IMR-90 (cell line): ENCODE measurements at regions not wholly inside any gene's neighbourhood (a gene's known extent, or its start where the extent isn't known, plus 50 kb on each side); places are given as distances from the start of the nearest gene placed in this dataset.

Experiments used
- ATAC-seq: fragments of 200-7000 bp; cut with Tn5 transposase; 2 replicates; pipeline ENCODE4 v1.9.1; 2020; ENCODE audit warnings: low read depth, mild to moderate bottlenecking, moderate library complexity
- BruUV-seq: library from RNA; stranded (reverse); fragments of 400-500 nt; replicated peaks from 2 replicates; lab custom pipeline; 2021; lab: Mats Ljungman, UMichigan
- CTCF ChIA-PET: fragments of 300-600 bp; formaldehyde crosslinking; extraction: SDS; loops from one replicate; lab custom pipeline; 2021; ENCODE audit warnings: antibody characterized with exemption; lab: Yijun Ruan, JAX
- POLR2A ChIA-PET: fragments of 300-600 bp; sonication (Branson Sonifier 250); formaldehyde crosslinking; loops from one replicate; lab custom pipeline; 2022; ENCODE audit warnings: antibody characterized with exemption; ENCODE audit not compliant: unreplicated experiment; lab: Charles Lee
- DNase-seq: peaks from one replicate; pipeline ENCODE4 v3.0.0; 2013
- H2AFZ ChIP-seq: replicated peaks from 2 replicates; pipeline ENCODE3; 2013; ENCODE audit warnings: low read length, mild to moderate bottlenecking; ENCODE audit not compliant: poor library complexity
- H2AK5ac ChIP-seq: 2 replicates; pipeline ENCODE4 v1.6.1; 2013; ENCODE audit warnings: low read depth, low read length, inconsistent platforms
- H2AK9ac ChIP-seq: replicated peaks from 2 replicates; pipeline ENCODE3; 2013; ENCODE audit warnings: mild to moderate bottlenecking, low read depth, low read length, moderate library complexity; ENCODE audit not compliant: poor library complexity
- H2BK120ac ChIP-seq: 2 replicates; pipeline ENCODE4 v1.6.1; 2013; ENCODE audit warnings: low read depth, low read length, inconsistent platforms
- H2BK15ac ChIP-seq: 3 replicates; pipeline ENCODE4 v1.6.1; 2013; ENCODE audit warnings: low read depth, low read length, inconsistent platforms
- H2BK20ac ChIP-seq: 2 replicates; pipeline ENCODE4 v1.6.1; 2013; ENCODE audit warnings: low read depth, mild to moderate bottlenecking, inconsistent platforms, low read length, moderate library complexity
- H2BK5ac ChIP-seq: 2 replicates; pipeline ENCODE4 v1.6.1; 2013; ENCODE audit warnings: mild to moderate bottlenecking, low read depth, low read length, inconsistent platforms; ENCODE audit not compliant: poor library complexity, severe bottlenecking
- H3K14ac ChIP-seq: replicated peaks from 2 replicates; pipeline ENCODE4 v1.6.1; 2013; ENCODE audit warnings: low read depth, low read length, inconsistent platforms
- H3K18ac ChIP-seq: 2 replicates; pipeline ENCODE4 v1.6.1; 2013; ENCODE audit warnings: low read depth, low read length, control low read depth
- H3K23ac ChIP-seq: 2 replicates; pipeline ENCODE4 v1.6.1; 2013; ENCODE audit warnings: low read depth, low read length, inconsistent platforms
- H3K27ac ChIP-seq: 2 replicates; pipeline ENCODE4 v1.5.1; 2013; ENCODE audit warnings: mild to moderate bottlenecking, control low read depth, low read length; ENCODE audit not compliant: insufficient read depth
- H3K27me3 ChIP-seq: 2 replicates; pipeline ENCODE4 v1.6.1; 2013; ENCODE audit warnings: low read length; ENCODE audit not compliant: control insufficient read depth, insufficient read depth
- H3K36me3 ChIP-seq: 2 replicates; pipeline ENCODE4 v1.6.1; 2013; ENCODE audit warnings: low read length, mixed read lengths; ENCODE audit not compliant: control insufficient read depth, insufficient read depth
- H3K4ac ChIP-seq: 2 replicates; pipeline ENCODE4 v1.6.1; 2013; ENCODE audit warnings: low read depth, low read length, inconsistent platforms
- H3K4me1 ChIP-seq: 2 replicates; pipeline ENCODE4 v1.6.1; 2013; ENCODE audit warnings: low read length, mixed read lengths; ENCODE audit not compliant: control insufficient read depth, insufficient read depth
- H3K4me2 ChIP-seq: 2 replicates; pipeline ENCODE4 v1.6.1; 2013; ENCODE audit warnings: low read depth, mild to moderate bottlenecking, control low read depth, low read length, moderate library complexity
- H3K4me3 ChIP-seq: 2 replicates; pipeline ENCODE4 v1.5.1; 2013; ENCODE audit warnings: low read depth, mild to moderate bottlenecking, control low read depth, low read length, moderate library complexity; ENCODE audit not compliant: insufficient read depth
- H3K56ac ChIP-seq: 2 replicates; pipeline ENCODE4 v1.6.1; 2013; ENCODE audit warnings: low read length, inconsistent platforms; ENCODE audit not compliant: insufficient read depth; ENCODE audit errors: extremely low read depth
- H3K79me1 ChIP-seq, 2 experiments: 2 replicates each; pipeline ENCODE4 v1.6.1; 2013; ENCODE audit warnings: low read length in 2 of 2, inconsistent platforms in 1 of 2, low read depth in 1 of 2
- H3K9ac ChIP-seq: 2 replicates; pipeline ENCODE4 v1.6.1; 2013; ENCODE audit warnings: low read depth, low read length, control low read depth
- H3K9me1 ChIP-seq: 2 replicates; pipeline ENCODE4 v1.6.1; 2013; ENCODE audit warnings: low read length, inconsistent platforms; ENCODE audit not compliant: insufficient read depth
- H3K9me3 ChIP-seq: 2 replicates; pipeline ENCODE4 v1.6.1; 2013; ENCODE audit warnings: low read length; ENCODE audit not compliant: control insufficient read depth, insufficient read depth
- H4K20me1 ChIP-seq: 2 replicates; pipeline ENCODE4 v1.6.1; 2013; ENCODE audit warnings: low read length, inconsistent platforms; ENCODE audit not compliant: insufficient read depth
- H4K5ac ChIP-seq: 2 replicates; pipeline ENCODE4 v1.6.1; 2013; ENCODE audit warnings: mild to moderate bottlenecking, low read depth, low read length, control low read depth
- H4K8ac ChIP-seq, 2 experiments: 2 replicates each; pipeline ENCODE4 v1.6.1; 2013; ENCODE audit warnings: low read depth in 2 of 2, low read length in 2 of 2, control low read depth in 1 of 2, inconsistent platforms in 1 of 2
- H4K91ac ChIP-seq: 2 replicates; pipeline ENCODE4 v1.6.1; 2013; ENCODE audit warnings: low read depth, low read length, inconsistent platforms; ENCODE audit not compliant: insufficient read depth
- MAFK ChIP-seq: IDR thresholded peaks from 2 replicates; pipeline ENCODE4 v1.6.1; 2012; ENCODE audit warnings: low read depth, low read length, improper control_type of control experiment
- WGBS, 2 experiments: methylation state at CpG; one replicate each; pipeline versions ENCODE4 v1.1.5 to v1.1.7; 2013; ENCODE audit warnings: missing lambda C conversion rate in 2 of 2; ENCODE audit not compliant: insufficient read length in 1 of 2; ENCODE audit errors: extremely low coverage in 2 of 2; 5-methylcytosine and 5-hydroxymethylcytosine counted together
- dilution Hi-C: fragments of 300-500 bp; cut with HindIII; formaldehyde crosslinking; loops from one replicate; pipeline ENCODE4 v1.14.3; 2018; ENCODE audit warnings: low sequenced_read_pairs; ENCODE audit not compliant: unreplicated experiment
- in situ Hi-C: fragments of 300-500 bp; cut with MboI; formaldehyde crosslinking; loops from 3 replicates; pipeline ENCODE4 v1.14.3; 2019; ENCODE audit warnings: low sequenced_read_pairs, inconsistent platforms, mixed read lengths
- intact Hi-C: fragments of 100-400 bp; cut with micrococcal nuclease; formaldehyde crosslinking; loops from 2 replicates; pipeline ENCODE4 v1.10.0; 2022

DNA sequence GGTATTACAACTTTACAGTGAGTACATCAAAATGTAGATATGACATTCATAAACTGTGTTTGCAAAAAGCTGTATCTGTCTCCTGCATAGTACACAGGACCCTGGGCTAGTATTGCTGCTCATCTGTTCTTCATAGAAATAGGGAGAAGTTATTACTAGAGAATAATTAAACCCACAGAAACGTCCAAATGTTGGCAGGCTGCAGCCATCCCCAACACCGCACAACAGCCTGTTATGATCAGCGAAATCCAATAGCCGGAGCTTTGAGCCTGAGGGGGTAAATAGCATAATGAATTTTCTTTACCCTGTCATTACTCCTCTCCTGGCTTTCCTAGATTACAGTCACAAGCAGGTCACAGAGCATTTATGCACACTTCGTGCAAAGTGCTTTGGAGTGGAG, 178.0 kb downstream of the DACT1 start:
- Histone ChIP-seq H3K27ac (no peak overlapping the region), H2AFZ (no peak overlapping the region)
- CTCF ChIA-PET, result interaction anchor here (0.7 kb wide), 1 partner anchor 11 kb away, joined by 3 read pairs; no protein-coding TSS in a partner anchor

More for the DNA sequence above, 178.0 kb downstream of the DACT1 start:
- Histone ChIP-seq H3K9ac (no peak overlapping the region), H3K23ac (no peak overlapping the region), H4K8ac (no peak overlapping the region), H3K27me3 (peaks cover 4% of the 10 kb centered on the region; the same call in 1 of the 2 replicates), H3K9me3 (no peaks in the 10 kb centered on the region), H2AK5ac (no peak overlapping the region), H2BK20ac (no peak overlapping the region), H3K4me3 (no peak overlapping the region), H3K4ac (no peak overlapping the region), H2BK120ac (no peak overlapping the region), H3K4me1 (peaks cover 2% of the 10 kb centered on the region), H3K4me2 (no peak overlapping the region), H2BK5ac (no peak overlapping the region), H2AK9ac (no peak overlapping the region), H3K9me1 (0 out of 2 replicates have a peak, but pooled peaks cover 2% of the 10 kb centered on the region), H3K14ac (no peak overlapping the region), H3K56ac (no peak overlapping the region), H4K91ac (no peak overlapping the region), H2BK15ac (no peak overlapping the region), H3K18ac (no peak overlapping the region), H4K20me1 (no peaks in the 10 kb centered on the region), H4K5ac (no peak overlapping the region), H3K79me1 (no peaks in the 10 kb centered on the region), H3K36me3 (no peaks in the 10 kb centered on the region)
- dilution Hi-C loops, result no loop called here
- no TSS peak for BruUV-seq
- no CpG with 5 or more reads among the region's 5 CpGs for WGBS, 2 experiments
- ATAC-seq (peak; percentile 25; the same call in 1 of the 2 replicates), DNase-seq (no peak)
- in situ Hi-C loops, result no loop called here
- TF ChIP-seq MAFK, result no peak
- intact Hi-C loops, result no loop called here
- POLR2A ChIA-PET, result no interaction called here
